DOHH2 (cell line): ENCODE measurements at regions not wholly inside any gene's neighbourhood (a gene's known extent, or its start where the extent isn't known, plus 50 kb on each side); places are given as distances from the start of the nearest gene placed in this dataset.

ENCODE experiments used
- H3F3A ChIP-seq: fragments of 200-600 bp; sonication (generic), shearing (Covaris generic); 2 replicates; pipeline ENCODE4 v1.6.0; 2016; ENCODE audit warnings: antibody characterized with exemption, mild to moderate bottlenecking; ENCODE audit not compliant: control insufficient read depth, insufficient read depth
- H3K27ac ChIP-seq: fragments of 200-600 bp; sonication (generic); 2 replicates; pipeline ENCODE4 v1.5.1; 2014; ENCODE audit warnings: low read depth, mild to moderate bottlenecking, low read length, moderate library complexity
- H3K27me3 ChIP-seq: fragments of 200-600 bp; sonication (generic); 2 replicates; pipeline ENCODE4 v1.6.1; 2014; ENCODE audit warnings: mild to moderate bottlenecking, low read length, mixed read lengths; ENCODE audit not compliant: control insufficient read depth
- H3K36me3 ChIP-seq: fragments of 200-600 bp; sonication (generic); 2 replicates; pipeline ENCODE4 v1.6.1; 2014; ENCODE audit warnings: mild to moderate bottlenecking, low read length, moderate library complexity, mixed read lengths; ENCODE audit not compliant: control insufficient read depth
- H3K4me1 ChIP-seq: fragments of 200-600 bp; sonication (generic); 2 replicates; pipeline ENCODE4 v1.6.1; 2014; ENCODE audit warnings: mild to moderate bottlenecking, low read length, mixed read lengths; ENCODE audit not compliant: control insufficient read depth
- H3K4me2 ChIP-seq: fragments of 200-600 bp; sonication (generic); 2 replicates; pipeline ENCODE4 v1.6.0; 2014; ENCODE audit warnings: mild to moderate bottlenecking, low read length, moderate library complexity
- H3K4me3 ChIP-seq: fragments of 200-600 bp; sonication (generic); 2 replicates; pipeline ENCODE4 v1.5.1; 2014; ENCODE audit warnings: mild to moderate bottlenecking, low read length, mixed read lengths
- H3K79me2 ChIP-seq: fragments of 200-600 bp; sonication (generic); 2 replicates; pipeline ENCODE4 v1.6.1; 2014; ENCODE audit warnings: mild to moderate bottlenecking, low read length, mixed read lengths; ENCODE audit not compliant: control insufficient read depth
- H3K9me2 ChIP-seq: fragments of 200-600 bp; sonication (generic); replicated peaks from 2 replicates; pipeline ENCODE4 v1.6.1; 2014; ENCODE audit warnings: mild to moderate bottlenecking, low read length, mixed read lengths; ENCODE audit not compliant: control insufficient read depth
- H3K9me3 ChIP-seq: fragments of 200-600 bp; sonication (generic); 2 replicates; pipeline ENCODE4 v1.6.1; 2014; ENCODE audit warnings: antibody characterized with exemption, low read length, mixed read lengths; ENCODE audit not compliant: control insufficient read depth, insufficient read depth
- H4K20me1 ChIP-seq: fragments of 200-600 bp; sonication (generic); 2 replicates; pipeline ENCODE4 v1.6.0; 2014; ENCODE audit warnings: low read depth, mild to moderate bottlenecking, antibody characterized with exemption, low read length, moderate library complexity; ENCODE audit not compliant: control insufficient read depth, insufficient read depth
- EZH2phosphoT487 ChIP-seq: fragments of 200-600 bp; sonication (generic); IDR thresholded peaks from 2 replicates; pipeline ENCODE4 v1.6.1; 2017; ENCODE audit warnings: borderline replicate concordance, mild to moderate bottlenecking, antibody characterized with exemption, low read length, moderate library complexity, mixed read lengths
- TF ChIP-seq, protein P1 (sequence below): fragments of 200-600 bp; sonication (generic); IDR thresholded peaks from one replicate; pipeline ENCODE4 v1.5.1; 2014; ENCODE audit warnings: antibody characterized with exemption, mild to moderate bottlenecking, low read depth, low read length; ENCODE audit not compliant: poor library complexity, severe bottlenecking

DNA sequence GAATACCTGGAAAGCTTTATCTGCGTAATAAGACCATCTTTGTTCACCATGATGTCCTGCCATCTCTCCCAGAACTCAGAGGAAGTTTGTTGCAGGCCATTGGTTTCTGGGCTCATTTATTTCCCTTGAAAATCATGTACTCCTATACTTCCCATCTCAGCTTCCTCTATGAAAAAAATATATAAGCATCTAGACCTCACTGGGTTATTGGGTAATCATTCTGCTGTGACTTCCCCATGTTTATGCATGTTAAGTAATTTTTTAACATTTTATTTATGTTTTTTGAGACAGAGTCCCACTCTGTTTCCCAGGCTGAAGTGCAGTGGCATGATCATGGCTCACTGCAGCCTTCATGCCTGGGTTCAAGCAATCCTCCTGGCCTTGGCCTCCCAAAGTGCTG, 184.5 kb downstream of the ZPLD1 start:
- no peaks in the 10 kb centered on the region for H3K36me3 ChIP-seq
- no peak overlapping the region for H3K27ac ChIP-seq
- no peaks in the 10 kb centered on the region for H3F3A ChIP-seq
- H3K9me3 ChIP-seq = no peaks in the 10 kb centered on the region
- no peaks in the 10 kb centered on the region for H3K79me2 ChIP-seq
- TF ChIP-seq, protein P1, sequence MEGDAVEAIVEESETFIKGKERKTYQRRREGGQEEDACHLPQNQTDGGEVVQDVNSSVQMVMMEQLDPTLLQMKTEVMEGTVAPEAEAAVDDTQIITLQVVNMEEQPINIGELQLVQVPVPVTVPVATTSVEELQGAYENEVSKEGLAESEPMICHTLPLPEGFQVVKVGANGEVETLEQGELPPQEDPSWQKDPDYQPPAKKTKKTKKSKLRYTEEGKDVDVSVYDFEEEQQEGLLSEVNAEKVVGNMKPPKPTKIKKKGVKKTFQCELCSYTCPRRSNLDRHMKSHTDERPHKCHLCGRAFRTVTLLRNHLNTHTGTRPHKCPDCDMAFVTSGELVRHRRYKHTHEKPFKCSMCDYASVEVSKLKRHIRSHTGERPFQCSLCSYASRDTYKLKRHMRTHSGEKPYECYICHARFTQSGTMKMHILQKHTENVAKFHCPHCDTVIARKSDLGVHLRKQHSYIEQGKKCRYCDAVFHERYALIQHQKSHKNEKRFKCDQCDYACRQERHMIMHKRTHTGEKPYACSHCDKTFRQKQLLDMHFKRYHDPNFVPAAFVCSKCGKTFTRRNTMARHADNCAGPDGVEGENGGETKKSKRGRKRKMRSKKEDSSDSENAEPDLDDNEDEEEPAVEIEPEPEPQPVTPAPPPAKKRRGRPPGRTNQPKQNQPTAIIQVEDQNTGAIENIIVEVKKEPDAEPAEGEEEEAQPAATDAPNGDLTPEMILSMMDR = no peak
- TF ChIP-seq EZH2phosphoT487 = no peak
- no peak overlapping the region for H3K4me2 ChIP-seq
- H3K9me2 ChIP-seq = no peaks in the 10 kb centered on the region
- no peak overlapping the region for H3K4me3 ChIP-seq
- no peaks in the 10 kb centered on the region for H3K27me3 ChIP-seq
- H3K4me1 ChIP-seq = no peaks in the 10 kb centered on the region
- H4K20me1 ChIP-seq = no peaks in the 10 kb centered on the region

DNA sequence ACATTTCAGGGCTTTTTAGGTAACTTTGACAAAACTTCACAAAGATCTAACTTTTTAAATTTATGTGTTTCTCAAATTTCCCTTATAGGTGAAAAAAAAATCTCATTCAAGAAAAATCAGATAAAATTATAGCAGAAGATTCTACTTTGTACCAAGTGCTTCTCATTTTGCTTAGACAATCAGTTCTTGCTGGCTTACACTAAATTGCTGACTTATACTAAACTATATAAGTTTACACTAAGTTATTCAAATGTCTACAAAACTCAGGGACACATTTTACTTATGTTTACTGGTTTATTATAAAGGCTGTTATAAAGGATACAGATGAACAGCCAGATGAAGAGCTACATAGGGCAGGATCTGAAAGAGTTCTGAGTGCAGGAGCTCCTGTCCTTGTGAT, 195.1 kb downstream of the ZPLD1 start:
- Histone ChIP-seq H3K27ac (no peak overlapping the region), H3K36me3 (no peaks in the 10 kb centered on the region)

GRCh38 chr3:102630531-102630930, 195.7 kb downstream of the ZPLD1 start:
- Histone ChIP-seq H3K79me2 (no peaks in the 10 kb centered on the region), H3K4me2 (no peak overlapping the region), H3K36me3 (no peaks in the 10 kb centered on the region), H3K9me3 (peaks cover 4% of the 10 kb centered on the region; the same call in 1 of the 2 replicates), H3K27me3 (no peaks in the 10 kb centered on the region), H3F3A (no peaks in the 10 kb centered on the region), H3K9me2 (no peaks in the 10 kb centered on the region), H3K4me3 (no peak overlapping the region), H3K4me1 (no peaks in the 10 kb centered on the region), H3K27ac (no peak overlapping the region), H4K20me1 (no peaks in the 10 kb centered on the region)
- TF ChIP-seq, protein P1 = no peak
- no peak for TF ChIP-seq EZH2phosphoT487

More for the DNA sequence above, 195.1 kb downstream of the ZPLD1 start:
- H3K9me2 ChIP-seq = no peaks in the 10 kb centered on the region
- no peaks in the 10 kb centered on the region for H4K20me1 ChIP-seq
- H3K9me3 ChIP-seq = peaks cover 4% of the 10 kb centered on the region; the same call in 1 of the 2 replicates
- no peaks in the 10 kb centered on the region for H3K79me2 ChIP-seq
- H3K4me1 ChIP-seq = no peaks in the 10 kb centered on the region
- no peaks in the 10 kb centered on the region for H3F3A ChIP-seq
- no peak overlapping the region for H3K4me2 ChIP-seq
- H3K4me3 ChIP-seq = no peak overlapping the region
- TF ChIP-seq, protein P1 = no peak
- no peak for TF ChIP-seq EZH2phosphoT487
- H3K27me3 ChIP-seq = no peaks in the 10 kb centered on the region
